Thyroid gland (tissue), 4 donors: ENCODE measurements at regions not wholly inside any gene's neighbourhood (a gene's known extent, or its start where the extent isn't known, plus 50 kb on each side); places are given as distances from the start of the nearest gene placed in this dataset.

Source experiments
- DNase-seq, 2 donors: peaks; one replicate each; pipeline ENCODE4 v3.0.0-alpha.2; 2019
- H3K27ac ChIP-seq, 3 donors: fragments of 200-600 bp; sonication (generic); 1 replicate in 2 of 3; 2 replicates in 1 of 3; pipeline ENCODE4 v1.5.1; 2016 to 2019; ENCODE audit warnings: mild to moderate bottlenecking in 1 of 3, moderate library complexity in 1 of 3
- H3K27me3 ChIP-seq: fragments of 200-600 bp; sonication (generic); one replicate; pipeline ENCODE4 v1.5.1; 2019
- H3K36me3 ChIP-seq, 2 donors: fragments of 200-600 bp; sonication (generic); one replicate each; pipeline ENCODE4 v1.5.1; 2016 to 2019
- H3K4me1 ChIP-seq, 2 donors: fragments of 200-600 bp; sonication (generic); one replicate each; pipeline ENCODE4 v1.5.1; 2017 to 2019
- H3K4me3 ChIP-seq, 3 donors: fragments of 200-600 bp; sonication (generic); replicated peaks in 1 of 3; 1 replicate in 2 of 3; 2 replicates in 1 of 3; pipeline ENCODE4 v1.5.1; 2016; ENCODE audit warnings: mild to moderate bottlenecking in 1 of 3
- H3K9me3 ChIP-seq: fragments of 200-600 bp; sonication (generic); one replicate; pipeline ENCODE4 v1.5.1; 2017
- POLR2A ChIP-seq, 2 donors: fragments of 450-650 bp; IDR thresholded peaks; one replicate each; pipeline ENCODE4 v1.6.1; 2017; ENCODE audit warnings: antibody characterized with exemption in 2 of 2, mild to moderate bottlenecking in 2 of 2, moderate library complexity in 1 of 2
- WGBS, 2 donors: methylation state at CpG; one replicate each; pipeline ENCODE4 v1.1.5; 2017; 5-methylcytosine and 5-hydroxymethylcytosine counted together
- intact Hi-C: fragments of 100-400 bp; cut with DNase I; formaldehyde crosslinking; loops from one replicate; pipeline ENCODE4 v1.15.1; 2023
- TF ChIP-seq, protein P1 (sequence below), 6 experiments: fragments of 200-600 bp in 3 of 6; fragments of 450-650 bp in 3 of 6; sonication (generic) in 3 of 6; IDR thresholded peaks; one replicate each; pipeline ENCODE4 v1.5.1; 2016 to 2019; ENCODE audit warnings: antibody characterized with exemption in 6 of 6, mild to moderate bottlenecking in 2 of 6, inconsistent platforms in 1 of 6, moderate library complexity in 1 of 6

DNA sequence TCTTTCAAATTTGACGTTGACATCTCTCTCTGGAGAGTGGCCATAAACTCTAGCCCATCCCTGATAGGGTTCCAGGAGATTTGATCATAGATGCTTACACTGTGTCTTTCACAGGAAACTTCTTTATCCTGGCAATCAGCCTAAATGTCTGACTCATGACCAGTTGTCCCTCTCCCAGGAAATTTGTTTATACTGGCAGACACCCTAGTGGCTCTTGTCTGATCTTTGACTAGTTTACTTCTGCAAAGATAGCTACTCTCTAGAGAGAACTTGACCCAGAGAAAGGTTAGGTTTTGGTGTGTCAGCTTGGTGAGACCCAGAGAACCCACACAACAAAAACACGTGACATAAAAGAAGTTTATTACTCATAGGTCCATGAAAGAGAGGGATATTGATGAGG, 509.8 kb downstream of the CENPC start:
- no peak for DNase-seq
- WGBS, 2 donors, result 22 to 48% methylated on average over 2 of the region's 2 CpGs
- TF ChIP-seq POLR2A (IDR thresholded peaks at IDR 0.05), result no peak
- TF ChIP-seq, protein P1, sequence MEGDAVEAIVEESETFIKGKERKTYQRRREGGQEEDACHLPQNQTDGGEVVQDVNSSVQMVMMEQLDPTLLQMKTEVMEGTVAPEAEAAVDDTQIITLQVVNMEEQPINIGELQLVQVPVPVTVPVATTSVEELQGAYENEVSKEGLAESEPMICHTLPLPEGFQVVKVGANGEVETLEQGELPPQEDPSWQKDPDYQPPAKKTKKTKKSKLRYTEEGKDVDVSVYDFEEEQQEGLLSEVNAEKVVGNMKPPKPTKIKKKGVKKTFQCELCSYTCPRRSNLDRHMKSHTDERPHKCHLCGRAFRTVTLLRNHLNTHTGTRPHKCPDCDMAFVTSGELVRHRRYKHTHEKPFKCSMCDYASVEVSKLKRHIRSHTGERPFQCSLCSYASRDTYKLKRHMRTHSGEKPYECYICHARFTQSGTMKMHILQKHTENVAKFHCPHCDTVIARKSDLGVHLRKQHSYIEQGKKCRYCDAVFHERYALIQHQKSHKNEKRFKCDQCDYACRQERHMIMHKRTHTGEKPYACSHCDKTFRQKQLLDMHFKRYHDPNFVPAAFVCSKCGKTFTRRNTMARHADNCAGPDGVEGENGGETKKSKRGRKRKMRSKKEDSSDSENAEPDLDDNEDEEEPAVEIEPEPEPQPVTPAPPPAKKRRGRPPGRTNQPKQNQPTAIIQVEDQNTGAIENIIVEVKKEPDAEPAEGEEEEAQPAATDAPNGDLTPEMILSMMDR (IDR thresholded peaks at IDR 0.05), result no peak
- H3K36me3 ChIP-seq, result no peaks in the 10 kb centered on the region
- intact Hi-C loops, result no loop called here
- H3K4me1 ChIP-seq, result no peaks in the 10 kb centered on the region
- no peaks in the 10 kb centered on the region for H3K27me3 ChIP-seq
- no peaks in the 10 kb centered on the region for H3K9me3 ChIP-seq
- H3K27ac ChIP-seq, result no peak overlapping the region
- no peak overlapping the region for H3K4me3 ChIP-seq

DNA sequence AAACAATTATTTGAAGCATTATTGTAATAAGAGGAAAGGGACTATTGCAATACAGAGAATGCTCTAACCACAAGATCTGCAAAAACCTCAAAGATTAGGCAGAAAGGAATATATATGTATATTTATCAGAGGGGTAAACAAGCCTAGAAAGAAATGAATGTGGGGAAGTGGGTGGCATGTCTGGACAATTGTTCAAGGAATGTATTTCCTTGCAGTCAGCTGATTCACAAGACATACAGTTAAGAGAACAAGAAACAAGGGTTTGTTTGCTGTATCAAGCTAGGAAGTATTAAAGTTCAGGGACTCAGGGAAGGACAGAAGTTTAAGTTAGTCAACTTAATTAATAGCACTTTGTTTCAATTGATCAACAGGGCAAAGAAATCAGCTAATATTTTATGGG, 514.7 kb downstream of the CENPC start:
- H3K27me3 ChIP-seq, result no peaks in the 10 kb centered on the region
- intact Hi-C loops, result no loop called here
- TF ChIP-seq POLR2A (IDR thresholded peaks at IDR 0.05), result no peak
- TF ChIP-seq, protein P1 (IDR thresholded peaks at IDR 0.05), result no peak
- no peak for DNase-seq
- H3K27ac ChIP-seq, result no peak overlapping the region
- no peak overlapping the region for H3K4me3 ChIP-seq
- H3K4me1 ChIP-seq, result no peaks in the 10 kb centered on the region
- no peaks in the 10 kb centered on the region for H3K9me3 ChIP-seq
- H3K36me3 ChIP-seq, result no peaks in the 10 kb centered on the region

DNA sequence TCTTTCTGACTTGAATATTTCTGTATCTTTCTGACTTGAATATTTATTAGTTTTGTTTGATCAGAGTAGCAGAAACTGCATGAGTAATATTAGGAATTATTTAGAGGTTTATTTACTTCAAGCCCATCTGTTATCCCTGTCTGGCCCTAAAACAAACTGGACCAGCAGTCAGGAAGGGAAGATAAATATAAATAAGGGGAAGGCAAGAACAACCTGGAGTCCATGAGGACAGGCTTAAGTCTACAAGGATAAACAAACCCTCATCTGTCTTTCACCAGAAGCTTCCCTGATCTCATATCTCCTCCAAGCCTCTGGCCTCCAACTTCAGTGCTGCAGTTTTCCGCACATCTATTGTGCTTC, 524.9 kb downstream of the CENPC start:
- H3K4me3 ChIP-seq, result no peak overlapping the region
- TF ChIP-seq POLR2A (IDR thresholded peaks at IDR 0.05), result no peak
- TF ChIP-seq, protein P1 (IDR thresholded peaks at IDR 0.05), result no peak
- no peaks in the 10 kb centered on the region for H3K36me3 ChIP-seq
- no peak overlapping the region for H3K27ac ChIP-seq
- H3K4me1 ChIP-seq, result no peaks in the 10 kb centered on the region
- DNase-seq, result no peak
- intact Hi-C loops, result no loop called here
- H3K27me3 ChIP-seq, result no peaks in the 10 kb centered on the region
- no peaks in the 10 kb centered on the region for H3K9me3 ChIP-seq
- 91 to 96% methylated on average over 1 of the region's 1 CpG for WGBS, 2 donors

DNA sequence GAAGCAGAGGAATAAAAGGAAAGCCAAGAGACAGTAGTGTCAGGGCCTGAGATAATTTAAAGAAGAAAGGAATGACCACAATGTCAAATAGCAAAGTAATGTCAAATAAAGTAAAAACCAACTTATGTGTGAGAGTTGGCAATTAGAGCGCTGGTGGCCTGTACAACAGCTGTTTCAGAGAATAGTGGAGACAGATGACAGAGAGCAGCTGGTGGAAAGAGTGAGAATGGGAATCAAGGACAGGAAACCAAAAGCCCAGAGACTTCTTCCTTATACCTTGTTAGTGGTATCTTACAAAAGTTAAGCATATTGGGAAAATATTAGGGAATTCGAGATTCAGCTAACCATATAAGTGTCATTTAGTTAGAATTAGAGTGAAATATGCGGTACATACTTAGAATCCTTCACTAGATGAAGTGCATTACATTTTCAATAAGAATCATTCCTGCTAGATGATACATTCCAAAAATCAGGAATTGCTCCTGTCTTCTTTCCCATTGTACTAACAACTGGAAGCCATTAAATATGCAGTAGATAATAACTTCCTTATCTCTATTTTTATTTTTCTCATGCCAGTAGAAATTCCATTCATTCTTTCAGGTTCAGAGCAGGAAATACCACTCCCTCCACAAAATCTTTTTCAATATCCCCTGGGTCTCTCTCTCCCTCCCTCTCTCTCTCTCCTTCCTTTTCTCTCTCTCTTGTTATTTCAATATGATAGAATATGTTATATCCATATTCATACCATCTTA, 525.4 kb downstream of the CENPC start:
- DNase-seq, result no peak
- Histone ChIP-seq H3K27me3 (no peaks in the 10 kb centered on the region), H3K9me3 (no peaks in the 10 kb centered on the region), H3K36me3 (no peaks in the 10 kb centered on the region), H3K27ac (no peak overlapping the region), H3K4me3 (no peak overlapping the region), H3K4me1 (no peaks in the 10 kb centered on the region)
- TF ChIP-seq POLR2A (IDR thresholded peaks at IDR 0.05), result no peak
- TF ChIP-seq, protein P1 (IDR thresholded peaks at IDR 0.05), result no peak
- intact Hi-C loops, result no loop called here
- 76 to 80% methylated on average over 3 of the region's 3 CpGs for WGBS, 2 donors

DNA sequence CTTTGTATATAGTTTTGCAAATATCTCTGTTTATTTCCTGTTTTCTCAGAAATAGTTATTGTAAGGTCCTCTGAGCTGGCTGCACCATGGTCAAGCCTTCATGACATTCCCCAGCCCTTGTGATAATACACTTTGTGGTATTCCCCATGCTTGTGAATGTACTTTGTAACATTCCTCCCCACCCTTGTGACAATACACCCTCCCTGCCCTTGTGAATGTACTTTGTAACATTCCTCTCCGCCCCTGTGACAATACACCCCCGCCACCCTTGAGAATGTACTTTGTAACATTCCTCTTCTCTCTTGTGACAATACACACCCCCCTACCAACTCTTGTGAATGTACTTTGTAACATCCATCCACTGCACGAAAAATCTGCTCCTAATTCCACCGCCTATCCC, 530.7 kb downstream of the CENPC start:
- 69 to 73% methylated on average over 4 of the region's 4 CpGs for WGBS, 2 donors
- intact Hi-C loops, result no loop called here

More for the DNA sequence above, 530.7 kb downstream of the CENPC start:
- DNase-seq, result no peak
- Histone ChIP-seq H3K4me1 (no peaks in the 10 kb centered on the region), H3K36me3 (no peaks in the 10 kb centered on the region), H3K27me3 (no peaks in the 10 kb centered on the region), H3K27ac (no peak overlapping the region), H3K4me3 (no peak overlapping the region), H3K9me3 (no peaks in the 10 kb centered on the region)
- TF ChIP-seq POLR2A (IDR thresholded peaks at IDR 0.05), result no peak
- TF ChIP-seq, protein P1 (IDR thresholded peaks at IDR 0.05), result no peak
